ENCODE measurements at regions not wholly inside any gene's neighbourhood (a gene's known extent, or its start where the extent isn't known, plus 50 kb on each side); places are given as distances from the start of the nearest gene placed in this dataset.
"Not testable (repeated sequence)": the region's sequence is repeated elsewhere in the genome, so short reads cannot be mapped to it uniquely, and the experiment has no call there.

- H3K4me1 ChIP-seq, result no peaks in the 10 kb centered on the region
- peaks cover 0 to 7% (median 0%) of the 10 kb centered on the region in 4 donors for H3K9me3 ChIP-seq
- no peaks in the 10 kb centered on the region for H3K27me3 ChIP-seq
- TF ChIP-seq, protein P1, sequence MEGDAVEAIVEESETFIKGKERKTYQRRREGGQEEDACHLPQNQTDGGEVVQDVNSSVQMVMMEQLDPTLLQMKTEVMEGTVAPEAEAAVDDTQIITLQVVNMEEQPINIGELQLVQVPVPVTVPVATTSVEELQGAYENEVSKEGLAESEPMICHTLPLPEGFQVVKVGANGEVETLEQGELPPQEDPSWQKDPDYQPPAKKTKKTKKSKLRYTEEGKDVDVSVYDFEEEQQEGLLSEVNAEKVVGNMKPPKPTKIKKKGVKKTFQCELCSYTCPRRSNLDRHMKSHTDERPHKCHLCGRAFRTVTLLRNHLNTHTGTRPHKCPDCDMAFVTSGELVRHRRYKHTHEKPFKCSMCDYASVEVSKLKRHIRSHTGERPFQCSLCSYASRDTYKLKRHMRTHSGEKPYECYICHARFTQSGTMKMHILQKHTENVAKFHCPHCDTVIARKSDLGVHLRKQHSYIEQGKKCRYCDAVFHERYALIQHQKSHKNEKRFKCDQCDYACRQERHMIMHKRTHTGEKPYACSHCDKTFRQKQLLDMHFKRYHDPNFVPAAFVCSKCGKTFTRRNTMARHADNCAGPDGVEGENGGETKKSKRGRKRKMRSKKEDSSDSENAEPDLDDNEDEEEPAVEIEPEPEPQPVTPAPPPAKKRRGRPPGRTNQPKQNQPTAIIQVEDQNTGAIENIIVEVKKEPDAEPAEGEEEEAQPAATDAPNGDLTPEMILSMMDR (IDR thresholded peaks at IDR 0.05), result no peak
- no peak for TF ChIP-seq EP300 (IDR thresholded peaks at IDR 0.05)
- no peak for TF ChIP-seq POLR2A (IDR thresholded peaks at IDR 0.05)
- no peak overlapping the region for H3K4me3 ChIP-seq
- 44 to 47% methylated on average over 2 of the region's 2 CpGs for WGBS, 2 donors
- H3K36me3 ChIP-seq, result no peaks in the 10 kb centered on the region
- H3K27ac ChIP-seq, result no peak overlapping the region
- no peak for DNase-seq (ENCODE audit: low spot score in 2 of 2)
These were observed 536.9 kb upstream of the LMO3 start for GRCh38 chr12:17142856-17143255.

GRCh38 chr12:17139931-17140330 lies 534.0 kb upstream of the LMO3 start:
- Histone ChIP-seq H3K9me3 (no peaks in the 10 kb centered on the region), H3K27ac (no peak overlapping the region), H3K4me1 (no peaks in the 10 kb centered on the region), H3K4me3 (no peak overlapping the region), H3K27me3 (no peaks in the 10 kb centered on the region), H3K36me3 (no peaks in the 10 kb centered on the region)
- WGBS, 2 donors, result 47 to 63% methylated on average over 2 of the region's 2 CpGs
- DNase-seq (ENCODE audit: low spot score in 2 of 2), result no peak
- TF ChIP-seq POLR2A (IDR thresholded peaks at IDR 0.05) (no peak), EP300 (IDR thresholded peaks at IDR 0.05) (no peak)
- TF ChIP-seq, protein P1 (IDR thresholded peaks at IDR 0.05), result no peak

- no peaks in the 10 kb centered on the region for H3K36me3 ChIP-seq
- H3K27ac ChIP-seq, result no peak overlapping the region
- no peaks in the 10 kb centered on the region for H3K9me3 ChIP-seq
- no peaks in the 10 kb centered on the region for H3K27me3 ChIP-seq
- H3K4me1 ChIP-seq, result no peaks in the 10 kb centered on the region
- no peak overlapping the region for H3K4me3 ChIP-seq
- no peak for DNase-seq (ENCODE audit: low spot score in 2 of 2)
- WGBS, 2 donors, result 42 to 44% methylated on average over 3 of the region's 3 CpGs
- TF ChIP-seq, protein P1 (IDR thresholded peaks at IDR 0.05), result no peak
- TF ChIP-seq EP300 (IDR thresholded peaks at IDR 0.05), result no peak
- TF ChIP-seq POLR2A (IDR thresholded peaks at IDR 0.05), result no peak
These were observed 531.4 kb upstream of the LMO3 start for GRCh38 chr12:17137396-17137795.

DNA sequence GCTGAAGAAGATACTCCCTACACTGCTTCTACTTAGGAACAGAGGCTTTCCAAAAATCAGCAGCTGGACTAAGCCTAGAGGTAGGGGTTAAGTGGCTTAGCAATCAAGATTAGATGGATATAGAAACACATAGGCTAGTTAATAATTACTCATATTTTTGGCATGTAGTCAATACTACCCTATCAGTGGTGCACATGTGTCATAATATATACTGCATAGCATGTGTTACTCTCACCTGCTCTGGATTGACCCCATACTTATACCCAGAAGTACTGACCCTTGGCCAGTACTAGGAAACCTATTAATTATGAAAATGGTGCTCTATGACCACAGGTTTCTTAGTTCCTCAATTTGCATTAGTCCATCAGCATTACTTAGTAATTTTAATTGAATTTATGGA lies 528.4 kb upstream of the LMO3 start:
- TF ChIP-seq EP300 (IDR thresholded peaks at IDR 0.05) (no peak), POLR2A (IDR thresholded peaks at IDR 0.05) (no peak)
- TF ChIP-seq, protein P1 (IDR thresholded peaks at IDR 0.05), result no peak

GRCh38 chr12:17132336-17132735 lies 526.4 kb upstream of the LMO3 start:
- Histone ChIP-seq H3K27ac (no peak overlapping the region), H3K36me3 (no peaks in the 10 kb centered on the region), H3K4me1 (no peaks in the 10 kb centered on the region), H3K4me3 (no peak overlapping the region), H3K27me3 (no peaks in the 10 kb centered on the region), H3K9me3 (no peaks in the 10 kb centered on the region)
- 88 to 92% methylated on average over 4 of the region's 4 CpGs for WGBS, 2 donors
- TF ChIP-seq, protein P1 (IDR thresholded peaks at IDR 0.05), result no peak
- TF ChIP-seq POLR2A (IDR thresholded peaks at IDR 0.05), result no peak
- TF ChIP-seq EP300 (IDR thresholded peaks at IDR 0.05), result no peak
- DNase-seq (ENCODE audit: low spot score in 2 of 2), result no peak

More for the DNA sequence above, 528.4 kb upstream of the LMO3 start:
- Histone ChIP-seq H3K36me3 (no peaks in the 10 kb centered on the region), H3K4me1 (no peaks in the 10 kb centered on the region), H3K27me3 (no peaks in the 10 kb centered on the region), H3K4me3 (no peak overlapping the region), H3K9me3 (no peaks in the 10 kb centered on the region), H3K27ac (no peak overlapping the region)
- DNase-seq (ENCODE audit: low spot score in 2 of 2), result no peak

- H3K4me3 ChIP-seq; H3K36me3 ChIP-seq; H3K4me1 ChIP-seq; H3K27me3 ChIP-seq; DNase-seq (ENCODE audit: low spot score in 2 of 2); H3K9me3 ChIP-seq; H3K27ac ChIP-seq: not testable (repeated sequence)
- WGBS, 2 donors, result 96 to 100% methylated on average over 3 of the region's 3 CpGs
These were observed 510.6 kb upstream of the LMO3 start for GRCh38 chr12:17116538-17116937.
